GM12878 (cell line): ENCODE measurements at regions not wholly inside any gene's neighbourhood (a gene's known extent, or its start where the extent isn't known, plus 50 kb on each side); places are given as distances from the start of the nearest gene placed in this dataset.
A peak's percentile ranks its signal among the peaks of the same experiment; 100 is the strongest.

Experiments
- BCL11A ChIP-seq: IDR thresholded peaks from 2 replicates; pipeline ENCODE4 v1.6.1; 2011; ENCODE audit warnings: low read depth, low read length
- BHLHE40 ChIP-seq, 2 experiments: fragments of 450-650 bp in 1 of 2; IDR thresholded peaks; 2 replicates each; pipeline ENCODE4 v1.6.1; 2011 to 2017; ENCODE audit warnings: low read depth in 2 of 2, borderline replicate concordance in 1 of 2, improper control_type of control experiment in 1 of 2, low read length in 1 of 2, mild to moderate bottlenecking in 1 of 2
- CEBPZ ChIP-seq: fragments of 150-350 bp; IDR thresholded peaks from 2 replicates; pipeline ENCODE4 v1.6.1; 2016; ENCODE audit warnings: low read depth, low read length
- CHD2 ChIP-seq: IDR thresholded peaks from 2 replicates; pipeline ENCODE4 v1.6.1; 2011; ENCODE audit warnings: low read depth, low read length, improper control_type of control experiment, borderline replicate concordance
- ELK1 ChIP-seq: IDR thresholded peaks from 2 replicates; pipeline ENCODE4 v1.6.1; 2012; ENCODE audit warnings: low read depth, low read length, improper control_type of control experiment
- GABPA ChIP-seq: IDR thresholded peaks from 2 replicates; pipeline ENCODE4 v1.6.1; 2014; ENCODE audit warnings: antibody characterized with exemption, low read depth, mild to moderate bottlenecking, inconsistent platforms
- KAT2A ChIP-seq: conservative IDR thresholded peaks from 2 replicates; pipeline ENCODE4 v1.6.1; 2011; ENCODE audit warnings: low read depth, low read length; ENCODE audit not compliant: control insufficient read depth
- MEF2B ChIP-seq: fragments of 450-650 bp; IDR thresholded peaks from 2 replicates; pipeline ENCODE4 v1.6.1; 2018; ENCODE audit warnings: mild to moderate bottlenecking, moderate library complexity; ENCODE audit not compliant: partially characterized antibody, poor library complexity, severe bottlenecking
- NFYA ChIP-seq: IDR thresholded peaks from 2 replicates; pipeline ENCODE4 v1.6.1; 2011; ENCODE audit warnings: low read depth, mild to moderate bottlenecking, low read length, improper control_type of control experiment, borderline replicate concordance
- PAX5 ChIP-seq: IDR thresholded peaks from 2 replicates; pipeline ENCODE4 v1.6.1; 2011; ENCODE audit warnings: low read depth, low read length, borderline replicate concordance
- RAD21 ChIP-seq: IDR thresholded peaks from 2 replicates; pipeline ENCODE4 v1.6.1; 2011; ENCODE audit warnings: mild to moderate bottlenecking, low read depth, low read length, moderate library complexity; ENCODE audit not compliant: insufficient read depth
- SIN3A ChIP-seq: IDR thresholded peaks from 2 replicates; pipeline ENCODE4 v1.6.1; 2012; ENCODE audit warnings: low read depth, low read length, improper control_type of control experiment
- SMARCA5 ChIP-seq: fragments of 450-650 bp; IDR thresholded peaks from 2 replicates; pipeline ENCODE4 v1.6.1; 2017; ENCODE audit warnings: mild to moderate bottlenecking
- SRF ChIP-seq, 2 experiments: IDR thresholded peaks; 2 replicates each; pipeline ENCODE4 v1.6.1; 2011; ENCODE audit warnings: low read depth in 2 of 2, low read length in 2 of 2, mild to moderate bottlenecking in 1 of 2, moderate library complexity in 1 of 2
- TCF12 ChIP-seq: IDR thresholded peaks from 2 replicates; pipeline ENCODE4 v1.6.1; 2011; ENCODE audit warnings: low read depth, mild to moderate bottlenecking, low read length
- USF1 ChIP-seq: IDR thresholded peaks from 2 replicates; pipeline ENCODE4 v1.6.1; 2011; ENCODE audit warnings: borderline replicate concordance, low read depth, mild to moderate bottlenecking, moderate library complexity, mixed read lengths, low read length; ENCODE audit not compliant: insufficient read depth; ENCODE audit errors: extremely low read length
- ZBTB33 ChIP-seq: fragments of 450-650 bp; IDR thresholded peaks from 2 replicates; pipeline ENCODE4 v1.6.1; 2017; ENCODE audit warnings: mild to moderate bottlenecking
- ZNF274 ChIP-seq: IDR thresholded peaks from one replicate; pipeline ENCODE4 v1.8.0; 2011; ENCODE audit not compliant: insufficient read length, insufficient read depth
- TF ChIP-seq, protein P1 (sequence below): fragments of 450-650 bp; IDR thresholded peaks from 2 replicates; pipeline ENCODE4 v1.6.1; 2017; ENCODE audit warnings: mild to moderate bottlenecking, moderate library complexity

DNA sequence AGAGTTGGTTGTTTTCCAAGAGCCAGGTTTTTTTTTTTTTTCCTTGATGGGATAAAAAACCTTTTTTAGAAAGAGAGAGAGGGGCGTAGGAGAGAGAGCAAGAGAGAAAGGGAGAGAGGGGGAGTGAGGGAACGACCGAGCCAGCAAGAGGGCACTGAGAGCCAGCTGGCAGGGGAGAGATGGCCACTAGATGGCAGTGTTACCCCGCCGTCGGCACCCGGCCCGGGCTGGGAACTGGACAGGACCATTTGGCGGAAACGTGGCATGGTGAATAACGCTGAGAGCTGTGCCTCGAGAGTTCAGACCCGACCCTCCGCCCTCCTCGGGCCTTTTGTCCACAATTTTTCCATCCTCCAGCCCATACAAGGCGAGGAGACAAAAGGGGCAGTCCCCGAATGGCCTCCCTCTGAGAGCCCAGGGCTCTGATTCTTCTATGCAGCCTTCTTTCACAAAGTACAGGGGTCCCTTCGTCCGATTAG, 286.7 kb upstream of the VRK2 start (continued):
- TF ChIP-seq ZBTB33 (no peak), BCL11A (no peak), KAT2A (no peak), BHLHE40 (IDR thresholded peaks at IDR 0.05; ENCODE audit: borderline replicate concordance in 1 of 2, low read depth in 2 of 2, low read length in 1 of 2) (peak in 1 of 2 experiments; percentile 22; a peak in 1 of 4 replicates), CHD2 (no peak), CEBPZ (no peak), ELK1 (no peak), MEF2B (no peak), SIN3A (no peak), SMARCA5 (peak; percentile 91), USF1 (no peak), ZNF274 (no peak), TCF12 (peak; percentile 88), GABPA (no peak), NFYA (no peak), PAX5 (no peak), RAD21 (peak; percentile 93), SRF (IDR thresholded peaks at IDR 0.05; ENCODE audit: low read depth in 2 of 2, low read length in 2 of 2) (0 out of 4 replicates have a peak, but pooled peaks of 1 of the 2 experiments have one; percentile 15)
- TF ChIP-seq, protein P1, sequence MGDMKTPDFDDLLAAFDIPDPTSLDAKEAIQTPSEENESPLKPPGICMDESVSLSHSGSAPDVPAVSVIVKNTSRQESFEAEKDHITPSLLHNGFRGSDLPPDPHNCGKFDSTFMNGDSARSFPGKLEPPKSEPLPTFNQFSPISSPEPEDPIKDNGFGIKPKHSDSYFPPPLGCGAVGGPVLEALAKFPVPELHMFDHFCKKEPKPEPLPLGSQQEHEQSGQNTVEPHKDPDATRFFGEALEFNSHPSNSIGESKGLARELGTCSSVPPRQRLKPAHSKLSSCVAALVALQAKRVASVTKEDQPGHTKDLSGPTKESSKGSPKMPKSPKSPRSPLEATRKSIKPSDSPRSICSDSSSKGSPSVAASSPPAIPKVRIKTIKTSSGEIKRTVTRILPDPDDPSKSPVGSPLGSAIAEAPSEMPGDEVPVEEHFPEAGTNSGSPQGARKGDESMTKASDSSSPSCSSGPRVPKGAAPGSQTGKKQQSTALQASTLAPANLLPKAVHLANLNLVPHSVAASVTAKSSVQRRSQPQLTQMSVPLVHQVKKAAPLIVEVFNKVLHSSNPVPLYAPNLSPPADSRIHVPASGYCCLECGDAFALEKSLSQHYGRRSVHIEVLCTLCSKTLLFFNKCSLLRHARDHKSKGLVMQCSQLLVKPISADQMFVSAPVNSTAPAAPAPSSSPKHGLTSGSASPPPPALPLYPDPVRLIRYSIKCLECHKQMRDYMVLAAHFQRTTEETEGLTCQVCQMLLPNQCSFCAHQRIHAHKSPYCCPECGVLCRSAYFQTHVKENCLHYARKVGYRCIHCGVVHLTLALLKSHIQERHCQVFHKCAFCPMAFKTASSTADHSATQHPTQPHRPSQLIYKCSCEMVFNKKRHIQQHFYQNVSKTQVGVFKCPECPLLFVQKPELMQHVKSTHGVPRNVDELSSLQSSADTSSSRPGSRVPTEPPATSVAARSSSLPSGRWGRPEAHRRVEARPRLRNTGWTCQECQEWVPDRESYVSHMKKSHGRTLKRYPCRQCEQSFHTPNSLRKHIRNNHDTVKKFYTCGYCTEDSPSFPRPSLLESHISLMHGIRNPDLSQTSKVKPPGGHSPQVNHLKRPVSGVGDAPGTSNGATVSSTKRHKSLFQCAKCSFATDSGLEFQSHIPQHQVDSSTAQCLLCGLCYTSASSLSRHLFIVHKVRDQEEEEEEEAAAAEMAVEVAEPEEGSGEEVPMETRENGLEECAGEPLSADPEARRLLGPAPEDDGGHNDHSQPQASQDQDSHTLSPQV: peak; percentile 52; the same call in 1 of the 2 replicates
